ENCODE measurements at regions not wholly inside any gene's neighbourhood (a gene's known extent, or its start where the extent isn't known, plus 50 kb on each side); places are given as distances from the start of the nearest gene placed in this dataset.

- no peak for DNase-seq (ENCODE audit: extremely low read depth, low read depth)
- no peak for TF ChIP-seq CTCF (IDR thresholded peaks at IDR 0.05; ENCODE audit: low read depth, low read length, missing control alignments)
Observed at GRCh38 chr9:110087605-110088004, 120.4 kb downstream of the C9orf152 start.

GRCh38 chr9:110088099-110088498 is 119.9 kb downstream of the C9orf152 start:
- TF ChIP-seq CTCF (IDR thresholded peaks at IDR 0.05; ENCODE audit: low read depth, low read length, missing control alignments) = no peak
- no peak for DNase-seq (ENCODE audit: extremely low read depth, low read depth)
- no peak overlapping the region for H3K4me3 ChIP-seq (replicated peaks; ENCODE audit: low read depth, low read length)

More at GRCh38 chr9:110087605-110088004, 120.4 kb downstream of the C9orf152 start:
- no peak overlapping the region for H3K4me3 ChIP-seq (replicated peaks; ENCODE audit: low read depth, low read length)

- no peak for TF ChIP-seq CTCF (IDR thresholded peaks at IDR 0.05; ENCODE audit: low read depth, low read length, missing control alignments)
- no peak for DNase-seq (ENCODE audit: extremely low read depth, low read depth)
- H3K4me3 ChIP-seq (replicated peaks; ENCODE audit: low read depth, low read length) = no peak overlapping the region
Observed at GRCh38 chr9:110089681-110090370, 118.1 kb downstream of the C9orf152 start.

GRCh38 chr9:110092792-110093191 is 115.2 kb downstream of the C9orf152 start:
- TF ChIP-seq CTCF (IDR thresholded peaks at IDR 0.05; ENCODE audit: low read depth, low read length, missing control alignments) = no peak
- DNase-seq (ENCODE audit: extremely low read depth, low read depth) = no peak

GRCh38 chr9:110093417-110093816 is 114.5 kb downstream of the C9orf152 start:
- no peak for DNase-seq (ENCODE audit: extremely low read depth, low read depth)
- no peak for TF ChIP-seq CTCF (IDR thresholded peaks at IDR 0.05; ENCODE audit: low read depth, low read length, missing control alignments)
- no peak overlapping the region for H3K4me3 ChIP-seq (replicated peaks; ENCODE audit: low read depth, low read length)

More at GRCh38 chr9:110092792-110093191, 115.2 kb downstream of the C9orf152 start:
- no peak overlapping the region for H3K4me3 ChIP-seq (replicated peaks; ENCODE audit: low read depth, low read length)

GRCh38 chr9:110093871-110094270 is 114.1 kb downstream of the C9orf152 start:
- H3K4me3 ChIP-seq (replicated peaks; ENCODE audit: low read depth, low read length) = no peak overlapping the region
- TF ChIP-seq CTCF (IDR thresholded peaks at IDR 0.05; ENCODE audit: low read depth, low read length, missing control alignments) = no peak
- no peak for DNase-seq (ENCODE audit: extremely low read depth, low read depth)

- TF ChIP-seq CTCF (IDR thresholded peaks at IDR 0.05; ENCODE audit: low read depth, low read length, missing control alignments) = no peak
- DNase-seq (ENCODE audit: extremely low read depth, low read depth) = no peak
- H3K4me3 ChIP-seq (replicated peaks; ENCODE audit: low read depth, low read length) = no peak overlapping the region
Observed at GRCh38 chr9:110095161-110095595, 112.8 kb downstream of the C9orf152 start.

Data from HFF-Myc (cell line).